GM23248 (cell line): ENCODE measurements at regions not wholly inside any gene's neighbourhood (a gene's known extent, or its start where the extent isn't known, plus 50 kb on each side); places are given as distances from the start of the nearest gene placed in this dataset.

Experiments
- DNase-seq: peaks from one replicate; pipeline ENCODE4 v3.0.0-alpha.2; 2015
- H2AFZ ChIP-seq: fragments of 200-600 bp; sonication (generic); 2 replicates; pipeline ENCODE4 v1.6.1; 2016; ENCODE audit warnings: antibody characterized with exemption
- H3F3A ChIP-seq: fragments of 200-600 bp; sonication (generic); 2 replicates; pipeline ENCODE4 v1.6.1; 2016; ENCODE audit warnings: mild to moderate bottlenecking, antibody characterized with exemption, mixed run types; ENCODE audit not compliant: insufficient read depth
- H3K27ac ChIP-seq: fragments of 200-600 bp; sonication (generic); 2 replicates; pipeline ENCODE4 v1.5.1; 2016; ENCODE audit warnings: mild to moderate bottlenecking
- H3K27me3 ChIP-seq: fragments of 200-600 bp; sonication (generic); replicated peaks from 2 replicates; pipeline ENCODE4 v1.6.1; 2016; ENCODE audit warnings: mild to moderate bottlenecking; ENCODE audit not compliant: insufficient read depth
- H3K36me3 ChIP-seq: fragments of 200-600 bp; sonication (generic); 2 replicates; pipeline ENCODE4 v1.6.1; 2016; ENCODE audit warnings: low read depth, mild to moderate bottlenecking
- H3K4me1 ChIP-seq: fragments of 200-600 bp; sonication (generic); 2 replicates; pipeline ENCODE4 v1.6.1; 2016; ENCODE audit warnings: mild to moderate bottlenecking; ENCODE audit not compliant: insufficient read depth
- H3K4me2 ChIP-seq: fragments of 200-600 bp; sonication (generic); one replicate; pipeline ENCODE4 v1.6.1; 2016; ENCODE audit warnings: mild to moderate bottlenecking; ENCODE audit not compliant: unreplicated experiment
- H3K4me3 ChIP-seq: fragments of 200-600 bp; sonication (generic); 2 replicates; pipeline ENCODE4 v1.5.1; 2016; ENCODE audit warnings: mild to moderate bottlenecking
- H3K79me2 ChIP-seq: fragments of 200-600 bp; sonication (generic); 2 replicates; pipeline ENCODE4 v1.6.1; 2016; ENCODE audit warnings: mild to moderate bottlenecking; ENCODE audit not compliant: insufficient read depth
- H3K9ac ChIP-seq: fragments of 200-600 bp; sonication (generic); 2 replicates; pipeline ENCODE4 v1.6.1; 2016; ENCODE audit warnings: mild to moderate bottlenecking
- H3K9me2 ChIP-seq: fragments of 200-600 bp; sonication (generic); 2 replicates; pipeline ENCODE4 v1.6.1; 2016; ENCODE audit warnings: mixed run types, mild to moderate bottlenecking, moderate library complexity; ENCODE audit not compliant: insufficient read depth
- H3K9me3 ChIP-seq: fragments of 200-600 bp; sonication (generic); one replicate; pipeline ENCODE4 v1.6.1; 2017; ENCODE audit warnings: low read depth
- H4K20me1 ChIP-seq: fragments of 200-600 bp; sonication (generic); 2 replicates; pipeline ENCODE4 v1.6.0; 2016; ENCODE audit not compliant: insufficient read depth
- EZH2 ChIP-seq: fragments of 200-600 bp; sonication (generic); IDR thresholded peaks from 2 replicates; pipeline ENCODE4 v1.6.1; 2018; ENCODE audit warnings: antibody characterized with exemption, mild to moderate bottlenecking; ENCODE audit not compliant: insufficient read depth, poor library complexity, severe bottlenecking
- EZH2phosphoT487 ChIP-seq: fragments of 200-600 bp; sonication (generic); IDR thresholded peaks from 2 replicates; pipeline ENCODE4 v1.6.1; 2018; ENCODE audit warnings: antibody characterized with exemption, moderate library complexity, mild to moderate bottlenecking, low read depth; ENCODE audit not compliant: insufficient read depth
- WGBS, 2 experiments: methylation state at CpG; one replicate each; pipeline ENCODE4 v1.1.6; 2015 to 2017; ENCODE audit warnings: low lambda C conversion rate in 2 of 2, low coverage in 1 of 2; ENCODE audit errors: missing lambda C conversion rate in 2 of 2; 5-methylcytosine and 5-hydroxymethylcytosine counted together
- in situ Hi-C: fragments of 300-500 bp; cut with MboI; formaldehyde crosslinking; loops from 2 replicates; pipeline ENCODE4 v1.15.0; 2020

- in situ Hi-C loops: no loop called here
- H3K27ac ChIP-seq: no peak overlapping the region
- WGBS, 2 experiments: 39 to 51% methylated on average over 2 of the region's 2 CpGs
These were observed 86.8 kb upstream of the ST6GAL2 start for GRCh38 chr2:106972782-106973181.

GRCh38 chr2:106974891-106975290 lies 88.9 kb upstream of the ST6GAL2 start:
- 58 to 68% methylated on average over 1 of the region's 1 CpG for WGBS, 2 experiments
- Histone ChIP-seq H3K9me2 (no peaks in the 10 kb centered on the region), H3K27ac (no peak overlapping the region), H3F3A (peaks cover 17% of the 10 kb centered on the region), H3K4me1 (peaks cover 30% of the 10 kb centered on the region), H4K20me1 (no peaks in the 10 kb centered on the region), H3K27me3 (no peaks in the 10 kb centered on the region), H2AFZ (no peak overlapping the region), H3K79me2 (no peaks in the 10 kb centered on the region), H3K9me3 (no peaks in the 10 kb centered on the region), H3K9ac (no peak overlapping the region), H3K4me3 (no peak overlapping the region), H3K4me2 (no peak overlapping the region), H3K36me3 (no peaks in the 10 kb centered on the region)
- no peak for TF ChIP-seq EZH2
- TF ChIP-seq EZH2phosphoT487: no peak
- no peak for DNase-seq
- in situ Hi-C loops: no loop called here

More at GRCh38 chr2:106972782-106973181, 86.8 kb upstream of the ST6GAL2 start:
- H3K9ac ChIP-seq: no peak overlapping the region
- H3F3A ChIP-seq: peaks cover 17% of the 10 kb centered on the region
- no peak overlapping the region for H2AFZ ChIP-seq
- peaks cover 30% of the 10 kb centered on the region for H3K4me1 ChIP-seq
- TF ChIP-seq EZH2 (no peak), EZH2phosphoT487 (no peak)
- H3K27me3 ChIP-seq: no peaks in the 10 kb centered on the region
- no peaks in the 10 kb centered on the region for H4K20me1 ChIP-seq
- H3K4me2 ChIP-seq: no peak overlapping the region
- peak; percentile 56 for DNase-seq
- no peaks in the 10 kb centered on the region for H3K36me3 ChIP-seq
- H3K9me3 ChIP-seq: no peaks in the 10 kb centered on the region
- H3K9me2 ChIP-seq: no peaks in the 10 kb centered on the region
- no peak overlapping the region for H3K4me3 ChIP-seq
- no peaks in the 10 kb centered on the region for H3K79me2 ChIP-seq

GRCh38 chr2:106975641-106976040 lies 89.7 kb upstream of the ST6GAL2 start:
- no peaks in the 10 kb centered on the region for H3K27me3 ChIP-seq
- H3K4me1 ChIP-seq: peaks cover 24% of the 10 kb centered on the region
- no peak overlapping the region for H3K9ac ChIP-seq
- H3K4me3 ChIP-seq: no peak overlapping the region
- peaks cover 11% of the 10 kb centered on the region for H3F3A ChIP-seq
- WGBS, 2 experiments: 8% methylated on average over 1 of the region's 1 CpG
- no peak overlapping the region for H3K27ac ChIP-seq
- in situ Hi-C loops: no loop called here
- H3K36me3 ChIP-seq: no peaks in the 10 kb centered on the region
- no peaks in the 10 kb centered on the region for H4K20me1 ChIP-seq
- H3K9me2 ChIP-seq: no peaks in the 10 kb centered on the region
- H3K9me3 ChIP-seq: no peaks in the 10 kb centered on the region
- no peak for TF ChIP-seq EZH2phosphoT487
- no peak for TF ChIP-seq EZH2
- no peak for DNase-seq
- H3K4me2 ChIP-seq: no peak overlapping the region
- H3K79me2 ChIP-seq: no peaks in the 10 kb centered on the region
- H2AFZ ChIP-seq: no peak overlapping the region

- peaks cover 15% of the 10 kb centered on the region for H3K4me1 ChIP-seq
- WGBS, 2 experiments: 67 to 68% methylated on average over 6 of the region's 6 CpGs
- H4K20me1 ChIP-seq: no peaks in the 10 kb centered on the region
- H3K36me3 ChIP-seq: no peaks in the 10 kb centered on the region
- TF ChIP-seq EZH2phosphoT487: no peak
- TF ChIP-seq EZH2: no peak
- no peak overlapping the region for H3K9ac ChIP-seq
- in situ Hi-C loops: no loop called here
- no peak overlapping the region for H3K4me3 ChIP-seq
- H3K27ac ChIP-seq: no peak overlapping the region
- no peaks in the 10 kb centered on the region for H3K9me2 ChIP-seq
- no peaks in the 10 kb centered on the region for H3K9me3 ChIP-seq
- no peak overlapping the region for H3K4me2 ChIP-seq
- no peaks in the 10 kb centered on the region for H3K27me3 ChIP-seq
- no peaks in the 10 kb centered on the region for H3K79me2 ChIP-seq
- no peak for DNase-seq
- H3F3A ChIP-seq: peaks cover 4% of the 10 kb centered on the region; the same call in 1 of the 2 replicates
- H2AFZ ChIP-seq: no peak overlapping the region
These were observed 90.6 kb upstream of the ST6GAL2 start for GRCh38 chr2:106976548-106976947.

- peaks cover under 1% of the 10 kb centered on the region; the same call in 1 of the 2 replicates for H3F3A ChIP-seq
- in situ Hi-C loops: no loop called here
- H3K9me2 ChIP-seq: no peaks in the 10 kb centered on the region
- H3K9ac ChIP-seq: no peak overlapping the region
- WGBS, 2 experiments: 77 to 79% methylated on average over 3 of the region's 3 CpGs
- H2AFZ ChIP-seq: no peak overlapping the region
- no peak overlapping the region for H3K4me2 ChIP-seq
- H3K4me1 ChIP-seq: peaks cover 13% of the 10 kb centered on the region
- H3K9me3 ChIP-seq: no peaks in the 10 kb centered on the region
- no peaks in the 10 kb centered on the region for H3K27me3 ChIP-seq
- H3K79me2 ChIP-seq: no peaks in the 10 kb centered on the region
- TF ChIP-seq EZH2: no peak
- no peak for TF ChIP-seq EZH2phosphoT487
- no peaks in the 10 kb centered on the region for H4K20me1 ChIP-seq
- H3K27ac ChIP-seq: no peak overlapping the region
- no peak overlapping the region for H3K4me3 ChIP-seq
- DNase-seq: no peak
- H3K36me3 ChIP-seq: no peaks in the 10 kb centered on the region
These were observed 91.8 kb upstream of the ST6GAL2 start for GRCh38 chr2:106977717-106978116.
